SU-DHL-6 (cell line): ENCODE measurements at regions not wholly inside any gene's neighbourhood (a gene's known extent, or its start where the extent isn't known, plus 50 kb on each side); places are given as distances from the start of the nearest gene placed in this dataset.

Experiments used
- H2AFZ ChIP-seq: fragments of 200-600 bp; sonication (generic); 2 replicates; pipeline ENCODE4 v1.6.1; 2014; ENCODE audit warnings: low read depth, mild to moderate bottlenecking, moderate library complexity, mixed read lengths, antibody characterized with exemption, low read length; ENCODE audit not compliant: severe bottlenecking
- H3F3A ChIP-seq: fragments of 200-600 bp; shearing (Covaris generic); 2 replicates; pipeline ENCODE4 v1.6.0; 2016; ENCODE audit warnings: antibody characterized with exemption, mild to moderate bottlenecking; ENCODE audit not compliant: insufficient read depth
- H3K27ac ChIP-seq: fragments of 200-600 bp; sonication (generic); 2 replicates; pipeline ENCODE4 v1.5.1; 2016; ENCODE audit warnings: low read depth, mild to moderate bottlenecking, low read length, moderate library complexity, mixed read lengths
- H3K27me3 ChIP-seq: fragments of 200-600 bp; sonication (generic), shearing (Covaris generic); 2 replicates; pipeline ENCODE4 v1.6.0; 2014; ENCODE audit warnings: mild to moderate bottlenecking, low read length
- H3K36me3 ChIP-seq: fragments of 200-600 bp; sonication (generic); 2 replicates; pipeline ENCODE4 v1.6.1; 2014; ENCODE audit warnings: mild to moderate bottlenecking, low read length, mixed read lengths
- H3K4me2 ChIP-seq: fragments of 300-600, 200-600 bp; shearing (Covaris generic), sonication (generic); 2 replicates; pipeline ENCODE4 v1.6.0; 2014; ENCODE audit warnings: low read length, low read depth, mild to moderate bottlenecking; ENCODE audit not compliant: poor library complexity, severe bottlenecking
- H3K4me3 ChIP-seq: fragments of 200-600 bp; sonication (generic); 2 replicates; pipeline ENCODE4 v1.5.1; 2014; ENCODE audit warnings: antibody characterized with exemption, low read length, mild to moderate bottlenecking, mixed read lengths; ENCODE audit not compliant: insufficient read depth, poor library complexity, severe bottlenecking
- H3K79me2 ChIP-seq: fragments of 200-600 bp; sonication (generic); 2 replicates; pipeline ENCODE4 v1.6.1; 2014; ENCODE audit warnings: mild to moderate bottlenecking, low read length, moderate library complexity; ENCODE audit not compliant: insufficient read depth
- H3K9ac ChIP-seq: fragments of 200-600 bp; sonication (generic); 2 replicates; pipeline ENCODE4 v1.7.0; 2014; ENCODE audit warnings: mild to moderate bottlenecking, low read length
- H3K9me2 ChIP-seq: fragments of 200-600 bp; sonication (generic); replicated peaks from 2 replicates; pipeline ENCODE4 v1.6.1; 2014; ENCODE audit warnings: low read length; ENCODE audit not compliant: insufficient read depth
- H3K9me3 ChIP-seq: fragments of 200-600 bp; sonication (generic); 2 replicates; pipeline ENCODE4 v1.6.1; 2014; ENCODE audit warnings: low read length, mixed read lengths; ENCODE audit not compliant: insufficient read depth
- H4K20me1 ChIP-seq: fragments of 200-600 bp; sonication (generic); 2 replicates; pipeline ENCODE4 v1.6.1; 2014; ENCODE audit warnings: low read depth, mild to moderate bottlenecking, antibody characterized with exemption, low read length, moderate library complexity, mixed read lengths
- EZH2phosphoT487 ChIP-seq: fragments of 200-600 bp; sonication (generic), shearing (Covaris generic); conservative IDR thresholded peaks from 2 replicates; pipeline ENCODE4 v1.6.1; 2018; ENCODE audit warnings: mild to moderate bottlenecking, antibody characterized with exemption, low read length, moderate library complexity, mixed read lengths
- TF ChIP-seq, protein P1 (sequence below): fragments of 200-600 bp; sonication (generic); IDR thresholded peaks from one replicate; pipeline ENCODE4 v1.5.1; 2017; ENCODE audit warnings: antibody characterized with exemption, mild to moderate bottlenecking, low read length, moderate library complexity; ENCODE audit not compliant: insufficient read depth, poor library complexity, severe bottlenecking

DNA sequence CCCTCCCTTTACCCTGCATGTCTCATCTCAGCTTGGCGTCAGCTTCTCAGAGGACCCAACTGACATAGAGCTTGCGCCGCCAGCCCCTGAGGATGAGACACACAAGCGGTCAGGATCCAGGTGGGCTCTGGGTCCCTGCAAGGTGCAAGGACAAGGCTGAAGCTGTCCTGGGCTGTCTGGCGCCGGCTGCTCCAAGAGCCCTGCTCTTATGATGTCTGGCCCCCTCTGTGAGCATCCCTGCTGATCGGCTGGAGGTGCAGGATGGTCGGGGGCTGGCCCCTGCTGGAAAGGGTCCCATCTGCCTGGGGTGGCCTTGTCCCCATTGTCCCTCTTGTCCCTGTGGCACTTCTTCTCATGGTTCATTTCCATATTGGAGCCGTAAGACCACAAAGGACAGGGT lies 479.0 kb downstream of the NPHP4 start:
- H3K4me2 ChIP-seq = no peak overlapping the region
- H2AFZ ChIP-seq = no peak overlapping the region
- TF ChIP-seq, protein P1, sequence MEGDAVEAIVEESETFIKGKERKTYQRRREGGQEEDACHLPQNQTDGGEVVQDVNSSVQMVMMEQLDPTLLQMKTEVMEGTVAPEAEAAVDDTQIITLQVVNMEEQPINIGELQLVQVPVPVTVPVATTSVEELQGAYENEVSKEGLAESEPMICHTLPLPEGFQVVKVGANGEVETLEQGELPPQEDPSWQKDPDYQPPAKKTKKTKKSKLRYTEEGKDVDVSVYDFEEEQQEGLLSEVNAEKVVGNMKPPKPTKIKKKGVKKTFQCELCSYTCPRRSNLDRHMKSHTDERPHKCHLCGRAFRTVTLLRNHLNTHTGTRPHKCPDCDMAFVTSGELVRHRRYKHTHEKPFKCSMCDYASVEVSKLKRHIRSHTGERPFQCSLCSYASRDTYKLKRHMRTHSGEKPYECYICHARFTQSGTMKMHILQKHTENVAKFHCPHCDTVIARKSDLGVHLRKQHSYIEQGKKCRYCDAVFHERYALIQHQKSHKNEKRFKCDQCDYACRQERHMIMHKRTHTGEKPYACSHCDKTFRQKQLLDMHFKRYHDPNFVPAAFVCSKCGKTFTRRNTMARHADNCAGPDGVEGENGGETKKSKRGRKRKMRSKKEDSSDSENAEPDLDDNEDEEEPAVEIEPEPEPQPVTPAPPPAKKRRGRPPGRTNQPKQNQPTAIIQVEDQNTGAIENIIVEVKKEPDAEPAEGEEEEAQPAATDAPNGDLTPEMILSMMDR = no peak
- TF ChIP-seq EZH2phosphoT487 = no peak
- H3K27ac ChIP-seq = no peak overlapping the region
- no peaks in the 10 kb centered on the region for H3K27me3 ChIP-seq
- no peaks in the 10 kb centered on the region for H3K9me2 ChIP-seq
- H3K4me3 ChIP-seq = no peak overlapping the region
- no peak overlapping the region for H3K9ac ChIP-seq
- H3K9me3 ChIP-seq = no peaks in the 10 kb centered on the region
- no peaks in the 10 kb centered on the region for H3K36me3 ChIP-seq
- no peaks in the 10 kb centered on the region for H3K79me2 ChIP-seq
- H3F3A ChIP-seq = no peaks in the 10 kb centered on the region
- H4K20me1 ChIP-seq = no peaks in the 10 kb centered on the region

DNA sequence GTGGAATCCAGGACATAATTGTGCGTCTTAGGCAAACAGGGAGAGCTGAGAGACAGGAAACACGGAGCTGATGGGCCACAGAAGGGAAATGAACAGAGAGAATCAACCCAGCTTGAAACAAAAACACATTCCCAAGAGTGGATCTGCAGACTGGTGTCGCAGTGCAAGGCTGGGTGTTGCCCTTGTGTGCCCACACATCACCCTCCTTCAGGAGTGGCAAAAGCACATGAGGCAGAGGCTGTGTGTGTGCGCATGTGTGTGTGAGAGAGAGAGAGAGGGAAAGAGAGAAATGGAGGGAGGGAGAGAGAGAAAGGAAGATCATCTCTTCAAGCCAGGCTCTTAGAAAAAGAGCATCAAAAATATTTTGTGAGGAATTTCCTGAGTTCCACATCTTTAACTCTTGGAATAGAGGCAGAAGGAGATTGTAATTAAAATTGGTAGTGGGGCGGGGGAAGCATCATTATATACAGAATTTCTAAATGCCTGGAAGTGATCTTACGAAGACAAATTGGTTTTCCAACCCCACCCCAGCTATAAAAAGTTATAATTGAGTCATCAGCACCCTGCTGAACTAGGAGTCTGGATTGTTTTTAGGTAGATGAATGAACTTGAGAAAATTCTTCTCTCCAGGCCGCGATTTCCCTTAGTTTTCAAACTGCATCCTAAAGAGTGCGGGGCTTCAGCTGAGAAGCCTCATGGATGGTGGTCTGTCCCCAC lies 480.7 kb downstream of the NPHP4 start:
- H2AFZ ChIP-seq = no peak overlapping the region
- no peak overlapping the region for H3K4me3 ChIP-seq
- H3K4me2 ChIP-seq = no peak overlapping the region
- TF ChIP-seq EZH2phosphoT487 = no peak
- TF ChIP-seq, protein P1 = no peak
- H3K9ac ChIP-seq = no peak overlapping the region
- H3K9me2 ChIP-seq = no peaks in the 10 kb centered on the region
- no peaks in the 10 kb centered on the region for H3F3A ChIP-seq
- H3K9me3 ChIP-seq = no peaks in the 10 kb centered on the region
- H3K79me2 ChIP-seq = no peaks in the 10 kb centered on the region
- no peak overlapping the region for H3K27ac ChIP-seq
- H3K36me3 ChIP-seq = no peaks in the 10 kb centered on the region
- no peaks in the 10 kb centered on the region for H3K27me3 ChIP-seq
- no peaks in the 10 kb centered on the region for H4K20me1 ChIP-seq

DNA sequence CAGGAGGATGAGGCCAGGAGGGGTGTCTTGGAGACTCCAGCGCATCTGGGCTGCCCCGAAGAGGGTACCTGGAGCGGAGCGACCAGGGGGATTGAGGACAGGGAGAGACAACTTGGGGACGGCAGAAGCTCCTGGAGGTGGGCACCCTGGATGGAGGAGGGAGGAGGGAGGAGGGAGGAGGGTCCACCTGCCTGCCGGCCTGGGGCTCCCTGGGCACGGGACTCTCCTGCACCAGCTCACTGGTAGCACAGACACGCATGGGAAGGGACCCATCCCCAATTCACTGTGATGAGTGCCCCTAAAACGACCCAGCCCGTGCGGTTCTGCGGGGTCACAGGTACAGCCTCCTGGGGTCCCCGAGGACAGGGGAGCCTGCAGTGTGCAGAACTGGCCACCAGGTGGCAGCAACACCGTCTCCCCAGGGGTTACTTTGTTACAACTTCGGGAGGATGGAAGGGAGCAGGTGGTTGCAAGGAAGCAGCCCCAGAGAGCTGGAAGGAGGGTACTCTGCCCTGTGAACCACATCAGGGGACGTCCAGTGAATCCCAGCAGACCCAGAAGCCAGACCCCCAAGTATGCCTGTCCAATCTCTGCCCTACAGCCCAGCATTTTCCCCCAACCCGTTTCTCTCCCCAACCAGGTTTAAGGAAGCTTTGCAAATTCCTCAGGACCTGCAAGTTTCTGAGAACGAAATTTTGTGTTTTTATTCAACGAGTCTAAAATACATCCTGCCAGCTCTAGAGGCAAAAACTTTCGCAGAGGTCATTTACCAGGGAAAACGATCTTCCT lies 482.4 kb downstream of the NPHP4 start:
- Histone ChIP-seq H3K36me3 (no peaks in the 10 kb centered on the region), H3K9me2 (no peaks in the 10 kb centered on the region), H3K4me2 (no peak overlapping the region), H3K9me3 (no peaks in the 10 kb centered on the region), H3K27ac (no peak overlapping the region), H3K79me2 (no peaks in the 10 kb centered on the region), H3K27me3 (no peaks in the 10 kb centered on the region), H4K20me1 (no peaks in the 10 kb centered on the region), H3K9ac (no peak overlapping the region), H3K4me3 (no peak overlapping the region), H2AFZ (no peak overlapping the region), H3F3A (no peaks in the 10 kb centered on the region)
- TF ChIP-seq EZH2phosphoT487 = no peak
- TF ChIP-seq, protein P1 = peak; percentile 52
